ENCODE measurements at regions not wholly inside any gene's neighbourhood (a gene's known extent, or its start where the extent isn't known, plus 50 kb on each side); places are given as distances from the start of the nearest gene placed in this dataset.
"Not testable (repeated sequence)": the region's sequence is repeated elsewhere in the genome, so short reads cannot be mapped to it uniquely, and the experiment has no call there.

GRCh38 chr2:242047963-242048362, 178.4 kb downstream of the RTP5 start:
- DNase-seq (ENCODE audit: low read depth in 2 of 2), result no peak

GRCh38 chr2:242048479-242048878, 178.9 kb downstream of the RTP5 start:
- no peak for DNase-seq (ENCODE audit: low read depth in 2 of 2)

DNA sequence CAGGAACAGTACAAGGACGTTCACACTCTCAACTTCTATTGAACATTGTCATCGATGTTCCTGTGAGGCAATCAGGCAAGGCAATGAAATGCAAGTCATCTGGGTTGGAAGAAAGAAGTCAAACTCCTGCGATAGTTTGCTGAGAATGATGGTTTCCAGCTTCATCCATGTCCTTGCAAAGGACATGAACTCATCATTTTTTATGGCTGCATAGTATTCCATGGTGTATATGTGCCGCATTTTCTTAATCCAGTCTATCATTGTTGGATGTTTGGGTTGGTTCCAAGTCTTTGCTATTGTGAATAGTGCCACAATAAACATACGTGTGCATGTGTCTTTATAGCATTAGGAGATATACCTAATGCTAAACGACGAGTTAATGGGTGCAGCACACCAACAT, 180.0 kb downstream of the RTP5 start:
- not testable (repeated sequence) for DNase-seq (ENCODE audit: low read depth in 2 of 2)

- peak in 1 of 2 experiments; percentile 15 for DNase-seq (ENCODE audit: low read depth in 2 of 2)
These were observed 181.9 kb downstream of the RTP5 start for GRCh38 chr2:242051463-242051862.

GRCh38 chr2:242052421-242052820, 182.9 kb downstream of the RTP5 start:
- no peak for DNase-seq (ENCODE audit: low read depth in 2 of 2)

GRCh38 chr2:242053921-242054320, 184.4 kb downstream of the RTP5 start:
- DNase-seq (ENCODE audit: low read depth in 2 of 2), result no peak

GRCh38 chr2:242054406-242054805, 184.9 kb downstream of the RTP5 start:
- DNase-seq (ENCODE audit: low read depth in 2 of 2), result no peak

DNA sequence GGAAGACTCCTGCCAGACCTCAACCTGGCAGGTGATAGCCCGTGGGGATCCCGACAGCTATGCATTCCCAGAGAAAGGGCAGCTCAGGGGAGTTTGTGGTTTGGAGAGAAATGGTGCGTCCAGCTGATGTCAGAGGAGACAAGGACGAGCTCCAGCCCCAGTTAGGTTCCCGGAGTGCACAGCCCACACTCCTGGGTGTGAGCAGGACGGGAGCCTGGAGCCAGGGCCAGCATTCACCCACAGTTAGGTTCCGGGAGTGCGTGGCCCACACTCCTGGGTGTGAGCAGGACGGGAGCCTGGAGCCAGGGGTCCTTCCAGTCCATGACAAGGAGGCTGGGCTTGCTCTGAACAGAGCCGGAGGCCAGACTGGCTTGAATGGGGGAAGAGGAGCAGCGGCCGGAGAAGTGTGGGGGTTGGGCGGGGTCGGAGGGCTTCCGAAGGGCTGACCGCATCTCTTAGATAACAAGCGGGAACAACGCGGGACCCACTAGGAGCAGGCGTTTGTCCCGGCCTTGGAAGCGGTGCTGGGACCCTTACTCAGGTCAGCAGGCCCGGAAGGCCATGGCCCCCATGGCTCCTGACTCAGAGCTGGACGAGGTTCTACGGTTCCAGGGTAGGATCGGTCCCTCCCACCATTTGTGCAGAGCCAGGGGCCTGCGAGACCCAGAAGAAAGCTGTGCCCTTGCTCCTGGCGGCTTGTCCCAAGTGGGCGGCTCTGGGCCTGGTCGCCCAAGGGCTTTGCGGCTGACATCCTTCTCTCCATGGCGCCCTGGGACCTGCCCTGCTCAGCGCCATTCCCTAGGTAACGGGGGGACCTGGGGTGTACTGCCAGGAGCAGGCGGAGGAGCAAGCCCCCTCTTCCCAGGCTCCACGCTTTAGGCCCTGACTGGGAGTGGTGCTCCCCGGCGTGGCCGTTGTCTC, 185.6 kb downstream of the RTP5 start:
- no peak for DNase-seq (ENCODE audit: low read depth in 2 of 2)

GRCh38 chr2:242056026-242056425, 186.5 kb downstream of the RTP5 start:
- DNase-seq (ENCODE audit: low read depth in 2 of 2), result no peak

GRCh38 chr2:242056785-242057184, 187.3 kb downstream of the RTP5 start:
- no peak for DNase-seq (ENCODE audit: low read depth in 2 of 2)

DNA sequence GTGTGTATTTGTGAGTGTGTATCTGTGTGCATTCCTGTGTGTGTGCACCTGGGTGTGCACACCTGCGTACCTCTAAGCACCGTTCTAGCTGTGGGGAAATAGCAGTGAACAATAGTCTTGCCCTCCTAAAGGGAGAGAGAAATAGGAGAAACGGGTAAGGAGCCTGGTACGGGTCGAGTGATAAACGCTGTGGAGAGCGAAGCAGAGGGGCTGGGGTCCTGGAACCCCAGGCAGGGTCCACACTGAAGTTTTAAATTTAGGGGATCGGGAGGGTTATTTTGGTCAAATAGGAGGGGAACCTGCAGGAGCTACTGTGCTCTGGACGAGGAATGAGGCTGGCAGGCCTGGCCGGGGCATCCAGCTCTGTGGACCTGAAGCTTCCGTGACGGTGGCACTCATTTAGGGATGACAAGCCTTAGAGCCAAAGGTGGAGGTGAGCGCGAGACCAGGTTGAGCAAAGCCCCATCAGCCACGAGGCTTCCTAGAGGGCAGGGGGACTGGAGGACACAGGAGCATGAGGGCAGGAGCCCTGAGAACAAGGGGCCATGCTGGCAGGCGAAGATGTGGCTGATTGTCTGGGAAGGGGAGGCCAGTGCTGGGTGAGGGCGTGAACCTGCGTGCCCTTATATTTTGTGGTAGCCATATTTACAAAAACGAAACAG, 188.0 kb downstream of the RTP5 start:
- DNase-seq (ENCODE audit: low read depth in 2 of 2), result no peak

DNA sequence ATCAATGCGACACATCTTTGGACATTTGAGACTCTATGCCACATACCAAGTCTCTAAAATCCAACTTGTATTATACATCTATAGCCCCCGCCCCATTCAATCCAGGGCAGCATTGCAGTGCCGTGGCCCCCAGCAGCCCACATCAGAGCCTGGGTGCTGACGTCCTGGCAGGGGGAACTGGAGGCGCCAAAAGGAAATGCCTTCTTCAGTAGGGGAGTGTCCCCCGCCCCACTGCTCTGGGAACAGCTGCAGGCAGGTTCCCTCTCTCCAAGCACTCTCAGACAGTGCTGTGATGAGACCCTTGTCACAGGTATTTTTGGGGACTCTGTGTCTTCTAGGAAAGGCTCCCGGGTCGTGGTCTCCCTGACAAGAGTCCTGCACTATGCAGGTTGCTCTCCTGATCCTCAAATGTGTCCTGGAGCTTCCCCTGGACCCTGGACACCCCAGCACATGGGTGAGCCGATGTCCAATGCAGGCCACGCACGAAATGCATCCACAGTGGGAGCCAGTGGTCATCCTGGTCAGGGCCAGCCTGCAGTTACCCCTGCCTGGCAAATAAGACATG, 188.7 kb downstream of the RTP5 start:
- no peak for DNase-seq (ENCODE audit: low read depth in 2 of 2)

DNA sequence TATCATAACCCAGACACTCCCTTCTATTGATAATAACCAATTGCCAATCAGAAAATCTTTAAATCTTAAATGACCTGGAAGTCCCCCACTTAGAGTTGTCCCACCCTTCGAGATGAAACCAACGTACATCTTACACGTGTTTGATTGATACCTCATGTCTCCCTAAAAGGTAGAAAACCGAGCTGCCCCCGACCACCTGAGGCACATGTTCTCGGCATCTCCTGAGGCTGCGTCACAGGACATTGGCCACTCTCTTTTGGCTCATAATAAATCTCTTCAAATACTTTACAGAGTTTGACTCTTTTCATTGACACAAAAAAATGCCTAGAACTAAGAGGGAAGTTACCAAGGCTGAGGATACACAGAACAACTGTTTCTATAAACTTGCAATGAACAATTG, 190.0 kb downstream of the RTP5 start:
- DNase-seq (ENCODE audit: low read depth in 2 of 2), result no peak

- peak; percentile 53 to 56 for DNase-seq (ENCODE audit: low read depth in 2 of 2)
These were observed 190.8 kb downstream of the RTP5 start for GRCh38 chr2:242060212-242060835.

DNA sequence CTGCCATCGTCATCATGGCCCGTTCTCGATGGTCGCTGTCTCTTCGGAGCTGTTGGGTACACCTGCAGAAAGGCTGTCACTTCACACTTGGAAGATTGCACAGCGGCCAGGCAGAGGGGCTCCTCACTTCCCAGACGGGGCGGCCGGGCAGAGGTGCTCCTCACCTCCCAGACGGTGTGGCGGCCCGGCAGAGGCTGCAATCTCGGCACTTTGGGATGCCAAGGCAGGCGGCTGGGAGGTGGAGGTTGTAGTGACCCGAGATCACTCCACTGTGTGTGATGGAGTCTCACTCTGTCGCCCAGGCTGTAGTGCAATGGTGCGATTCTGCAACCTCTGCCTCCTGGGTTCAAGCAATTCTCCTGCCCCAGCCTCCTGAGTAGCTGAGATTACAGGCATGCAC, 192.4 kb downstream of the RTP5 start:
- DNase-seq (ENCODE audit: low read depth in 2 of 2), result not testable (repeated sequence)

GRCh38 chr2:242063436-242063835, 193.9 kb downstream of the RTP5 start:
- DNase-seq (ENCODE audit: low read depth in 2 of 2), result no peak

DNA sequence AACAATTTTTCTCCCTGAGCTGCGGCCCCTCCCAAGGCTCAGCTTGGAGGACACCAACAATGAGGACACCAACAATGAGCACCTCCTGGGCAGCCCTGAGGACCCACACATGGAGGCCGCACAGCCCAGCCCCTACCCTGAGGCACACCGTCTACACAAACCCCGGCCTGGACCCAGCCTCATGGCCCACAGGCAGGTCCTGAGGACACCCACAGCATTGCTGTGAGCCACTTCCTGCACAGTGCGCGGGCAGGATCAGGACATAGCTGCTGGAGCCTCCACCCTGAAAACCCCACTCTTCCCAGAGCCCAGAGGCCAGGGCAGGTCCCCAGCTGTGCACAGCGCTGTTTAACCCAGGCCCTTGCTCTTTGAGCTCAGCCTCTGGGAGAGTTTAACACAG, 194.3 kb downstream of the RTP5 start:
- DNase-seq (ENCODE audit: low read depth in 2 of 2), result no peak

DNA sequence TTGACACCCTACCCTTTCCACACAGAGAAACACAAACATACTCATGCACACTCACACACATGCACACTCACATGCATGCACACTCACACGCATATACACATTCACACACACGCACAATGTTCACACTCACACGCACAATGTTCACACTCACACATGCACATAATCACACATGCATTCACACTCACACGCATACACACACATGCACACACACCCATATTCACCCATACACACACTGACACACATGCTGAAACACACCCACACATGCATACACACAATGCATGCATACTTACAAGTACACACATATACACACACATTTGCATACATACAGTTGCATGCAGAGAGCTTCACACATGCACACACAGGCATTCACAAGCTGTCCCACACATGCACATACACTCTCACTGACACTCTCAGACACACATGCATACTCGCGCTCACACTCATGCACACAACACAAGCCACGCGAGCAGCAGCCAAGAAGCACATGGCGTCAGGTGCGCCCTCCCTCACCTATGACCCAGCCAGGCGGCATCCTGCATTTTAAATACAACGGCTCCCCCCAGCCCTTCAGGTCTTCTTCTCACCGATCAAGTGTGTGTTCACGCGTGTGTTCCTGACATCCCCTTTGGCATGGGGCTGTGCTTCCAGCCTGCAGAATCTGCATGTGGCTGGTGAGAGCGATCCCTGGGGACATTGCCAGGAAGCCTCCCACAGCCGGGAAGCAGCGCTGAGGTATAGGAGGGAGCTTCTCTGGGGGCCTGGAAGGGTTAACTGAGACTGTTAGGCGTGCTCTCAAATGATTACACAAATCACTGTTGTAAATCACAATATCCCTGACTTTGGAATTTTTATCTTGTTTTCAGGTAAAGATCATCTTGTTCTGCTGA, 195.1 kb downstream of the RTP5 start:
- DNase-seq (ENCODE audit: low read depth in 2 of 2), result no peak

- no peak for DNase-seq (ENCODE audit: low read depth in 2 of 2)
These were observed 195.9 kb downstream of the RTP5 start for GRCh38 chr2:242065426-242065825.

GRCh38 chr2:242069018-242069417, 199.5 kb downstream of the RTP5 start:
- DNase-seq (ENCODE audit: low read depth in 2 of 2), result no peak

DNA sequence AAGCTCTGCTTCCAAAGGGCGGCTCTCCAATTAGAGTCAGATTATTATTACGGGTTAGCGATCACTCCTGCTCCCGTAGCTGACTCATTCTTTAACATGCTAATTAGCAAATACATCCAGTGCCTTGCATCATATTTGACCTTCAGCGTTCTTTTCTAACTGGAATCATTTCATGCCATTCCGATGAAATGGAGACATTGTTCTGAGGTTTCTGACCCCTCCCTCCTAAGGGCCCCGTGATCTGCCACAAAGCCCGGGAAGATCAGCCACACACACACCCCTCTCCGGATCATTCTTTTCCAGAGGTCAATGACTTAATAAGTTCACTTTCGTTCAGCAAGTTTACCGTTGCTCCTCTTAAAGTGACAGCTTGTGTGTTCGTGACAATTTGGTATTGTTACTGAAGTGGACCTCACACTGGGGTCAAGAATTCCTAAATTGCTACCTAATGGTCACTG, 200.4 kb downstream of the RTP5 start:
- peak in 1 of 2 experiments; percentile 41 for DNase-seq (ENCODE audit: low read depth in 2 of 2)
